ENCODE measurements at regions not wholly inside any gene's neighbourhood (a gene's known extent, or its start where the extent isn't known, plus 50 kb on each side); places are given as distances from the start of the nearest gene placed in this dataset.
A peak's percentile ranks its signal among the peaks of the same experiment; 100 is the strongest.

DNA sequence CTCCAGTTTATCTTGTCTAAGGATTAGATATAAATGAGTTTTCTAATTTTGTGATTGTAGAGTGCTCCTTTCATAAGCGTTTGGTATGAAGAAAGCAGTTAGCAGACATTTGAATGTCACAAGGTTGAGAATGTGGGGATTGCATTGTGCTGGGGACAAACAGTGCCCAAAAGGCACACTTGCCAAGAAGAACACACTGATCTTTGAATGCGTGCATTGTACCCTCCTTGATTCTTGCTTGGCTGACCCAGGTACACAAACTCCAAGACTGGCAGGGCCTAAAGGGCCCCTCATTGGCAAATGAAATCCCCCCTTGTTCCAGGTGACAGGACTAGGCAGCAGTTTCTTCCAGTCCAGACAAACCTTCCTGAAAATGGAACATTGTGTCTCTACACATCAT is 96.9 kb upstream of the LIFR start:
- DNase-seq, result no peak
- no peaks in the 10 kb centered on the region for H3K36me3 Mint-ChIP-seq (ENCODE audit: insufficient read depth in 1 of 3, low read depth in 3 of 3)
- Histone ChIP-seq H3K18ac (ENCODE audit: insufficient read length, low read depth, low read length) (no peak overlapping the region), H2AFZ (ENCODE audit: low read length) (no peak overlapping the region), H4K8ac (replicated peaks; ENCODE audit: insufficient read length, low read depth, low read length) (no peak overlapping the region), H3T11ph (ENCODE audit: low read length) (peak overlapping the region; percentile 59), H2BK12ac (ENCODE audit: insufficient read length, low read depth, low read length) (peak overlapping the region; percentile 50), H4K5ac (ENCODE audit: insufficient read length, low read depth, low read length) (no peak overlapping the region), H2BK5ac (ENCODE audit: insufficient read length, low read length) (no peak overlapping the region), H3K4ac (ENCODE audit: low read depth, low read length) (no peak overlapping the region), H3K27me3 (ENCODE audit: insufficient read depth, low read length) (no peaks in the 10 kb centered on the region), H3K14ac (ENCODE audit: insufficient read depth, low read length) (peak overlapping the region; percentile 27; the same call in 1 of the 2 replicates), H2AK5ac (ENCODE audit: insufficient read length, low read length) (no peak overlapping the region), H2BK15ac (ENCODE audit: low read depth, low read length) (no peak overlapping the region; the same call in 1 of the 2 replicates), H4K20me1 (ENCODE audit: control insufficient read depth, insufficient read depth, insufficient read length) (peaks cover 2% of the 10 kb centered on the region), H3K27ac (ENCODE audit: insufficient read length, low read depth, low read length) (no peak overlapping the region), H2BK120ac (ENCODE audit: low read depth, low read length, poor library complexity, severe bottlenecking) (no peak overlapping the region), H3K4me2 (ENCODE audit: insufficient read depth, insufficient read length, low read length) (no peak overlapping the region), H3K9ac (ENCODE audit: extremely low read depth, insufficient read length, low read length) (no peak overlapping the region), H3K56ac (ENCODE audit: insufficient read length, low read depth, low read length) (no peak overlapping the region), H2BK20ac (ENCODE audit: low read depth, low read length, poor library complexity, severe bottlenecking) (no peak overlapping the region), H3K4me1 (ENCODE audit: insufficient read depth, low read length) (no peaks in the 10 kb centered on the region; the same call in 1 of the 2 replicates), H4K91ac (ENCODE audit: insufficient read length, low read depth, low read length) (no peak overlapping the region), H3K9me3 (ENCODE audit: control insufficient read depth, low read depth, low read length) (no peaks in the 10 kb centered on the region), H3K23ac (ENCODE audit: insufficient read length, low read depth, low read length) (no peak overlapping the region), H3K79me2 (ENCODE audit: insufficient read depth, low read length) (no peaks in the 10 kb centered on the region), H3K79me1 (ENCODE audit: insufficient read depth, low read depth, low read length, poor library complexity, severe bottlenecking) (no peaks in the 10 kb centered on the region), H3K23me2 (ENCODE audit: insufficient read length, low read depth, low read length, poor library complexity, severe bottlenecking) (no peaks in the 10 kb centered on the region)
- WGBS (ENCODE audit: extremely low coverage, insufficient read length, low lambda C conversion rate), result no CpG with 5 or more reads among the region's 2 CpGs
- no peak overlapping the region for H3K4me3 Mint-ChIP-seq
- H3K27ac Mint-ChIP-seq, result no peak overlapping the region; a peak in 1 of 7 replicates
- H3K27me3 Mint-ChIP-seq (ENCODE audit: low read depth), result peaks cover 6% of the 10 kb centered on the region; the same call in 1 of the 2 replicates
- TF ChIP-seq, protein P1, sequence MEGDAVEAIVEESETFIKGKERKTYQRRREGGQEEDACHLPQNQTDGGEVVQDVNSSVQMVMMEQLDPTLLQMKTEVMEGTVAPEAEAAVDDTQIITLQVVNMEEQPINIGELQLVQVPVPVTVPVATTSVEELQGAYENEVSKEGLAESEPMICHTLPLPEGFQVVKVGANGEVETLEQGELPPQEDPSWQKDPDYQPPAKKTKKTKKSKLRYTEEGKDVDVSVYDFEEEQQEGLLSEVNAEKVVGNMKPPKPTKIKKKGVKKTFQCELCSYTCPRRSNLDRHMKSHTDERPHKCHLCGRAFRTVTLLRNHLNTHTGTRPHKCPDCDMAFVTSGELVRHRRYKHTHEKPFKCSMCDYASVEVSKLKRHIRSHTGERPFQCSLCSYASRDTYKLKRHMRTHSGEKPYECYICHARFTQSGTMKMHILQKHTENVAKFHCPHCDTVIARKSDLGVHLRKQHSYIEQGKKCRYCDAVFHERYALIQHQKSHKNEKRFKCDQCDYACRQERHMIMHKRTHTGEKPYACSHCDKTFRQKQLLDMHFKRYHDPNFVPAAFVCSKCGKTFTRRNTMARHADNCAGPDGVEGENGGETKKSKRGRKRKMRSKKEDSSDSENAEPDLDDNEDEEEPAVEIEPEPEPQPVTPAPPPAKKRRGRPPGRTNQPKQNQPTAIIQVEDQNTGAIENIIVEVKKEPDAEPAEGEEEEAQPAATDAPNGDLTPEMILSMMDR (conservative IDR thresholded peaks at IDR 0.05), result no peak
- H3K9me3 Mint-ChIP-seq, result no peaks in the 10 kb centered on the region; a peak in 1 of 5 replicates
- H3K4me1 Mint-ChIP-seq, result peaks cover 19% of the 10 kb centered on the region in 2 experiments

Measured in H9 (cell line).